Brain microvascular endothelial cell (primary cell): ENCODE measurements at regions not wholly inside any gene's neighbourhood (a gene's known extent, or its start where the extent isn't known, plus 50 kb on each side); places are given as distances from the start of the nearest gene placed in this dataset.

Experiments used
- DNase-seq: peaks from one replicate; pipeline ENCODE4 v3.0.0-alpha.2; 2020
- H3K27ac ChIP-seq: fragments of 250-450 bp; sonication (Bioruptor Pico); 2 replicates; pipeline ENCODE4 v1.5.1; 2020; ENCODE audit warnings: mild to moderate bottlenecking, moderate library complexity
- H3K27me3 ChIP-seq: fragments of 250-450 bp; sonication (Bioruptor Pico); replicated peaks from 2 replicates; pipeline ENCODE4 v1.5.1; 2020; ENCODE audit warnings: mild to moderate bottlenecking
- H3K36me3 ChIP-seq: fragments of 250-450 bp; sonication (Bioruptor Pico); replicated peaks from 2 replicates; pipeline ENCODE4 v1.5.1; 2020; ENCODE audit warnings: mild to moderate bottlenecking
- H3K4me3 ChIP-seq: 2 replicates; pipeline ENCODE4 v1.5.1; 2011; ENCODE audit warnings: low read depth, mild to moderate bottlenecking, control low read depth, low read length, moderate library complexity
- in situ Hi-C: cut with HindIII; loops from 2 replicates; pipeline ENCODE4 v1.10.0; 2017; ENCODE audit warnings: low sequenced_read_pairs, low pct_ligation_motif_present
- TF ChIP-seq, protein P1 (sequence below): IDR thresholded peaks from 2 replicates; pipeline ENCODE4 v1.5.1; 2011; ENCODE audit warnings: low read depth, mild to moderate bottlenecking, moderate library complexity, low read length, control low read depth, inconsistent platforms; ENCODE audit errors: missing control alignments

DNA sequence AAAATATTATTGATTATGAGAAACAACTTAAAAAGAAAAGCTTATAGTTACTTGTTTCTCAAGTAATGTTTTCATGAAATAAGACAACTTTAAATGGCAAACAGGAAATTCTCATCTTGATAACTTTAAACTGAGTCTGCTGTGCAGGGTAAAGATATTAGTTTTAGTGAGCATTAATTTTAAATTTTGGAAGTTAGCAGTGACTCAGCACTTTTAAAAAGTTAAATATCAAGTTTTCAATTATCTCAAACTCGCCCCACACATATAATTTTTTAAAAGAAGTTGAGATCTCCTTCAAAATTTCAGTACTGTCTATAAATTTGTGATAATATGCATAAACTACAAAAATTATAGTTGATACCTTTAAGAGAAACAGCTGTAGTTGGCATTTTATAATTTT lies 337.3 kb upstream of the NT5E start:
- Histone ChIP-seq H3K27me3 (no peaks in the 10 kb centered on the region), H3K27ac (no peak overlapping the region), H3K4me3 (no peak overlapping the region), H3K36me3 (no peaks in the 10 kb centered on the region)
- TF ChIP-seq, protein P1, sequence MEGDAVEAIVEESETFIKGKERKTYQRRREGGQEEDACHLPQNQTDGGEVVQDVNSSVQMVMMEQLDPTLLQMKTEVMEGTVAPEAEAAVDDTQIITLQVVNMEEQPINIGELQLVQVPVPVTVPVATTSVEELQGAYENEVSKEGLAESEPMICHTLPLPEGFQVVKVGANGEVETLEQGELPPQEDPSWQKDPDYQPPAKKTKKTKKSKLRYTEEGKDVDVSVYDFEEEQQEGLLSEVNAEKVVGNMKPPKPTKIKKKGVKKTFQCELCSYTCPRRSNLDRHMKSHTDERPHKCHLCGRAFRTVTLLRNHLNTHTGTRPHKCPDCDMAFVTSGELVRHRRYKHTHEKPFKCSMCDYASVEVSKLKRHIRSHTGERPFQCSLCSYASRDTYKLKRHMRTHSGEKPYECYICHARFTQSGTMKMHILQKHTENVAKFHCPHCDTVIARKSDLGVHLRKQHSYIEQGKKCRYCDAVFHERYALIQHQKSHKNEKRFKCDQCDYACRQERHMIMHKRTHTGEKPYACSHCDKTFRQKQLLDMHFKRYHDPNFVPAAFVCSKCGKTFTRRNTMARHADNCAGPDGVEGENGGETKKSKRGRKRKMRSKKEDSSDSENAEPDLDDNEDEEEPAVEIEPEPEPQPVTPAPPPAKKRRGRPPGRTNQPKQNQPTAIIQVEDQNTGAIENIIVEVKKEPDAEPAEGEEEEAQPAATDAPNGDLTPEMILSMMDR, result no peak
- in situ Hi-C loops, result no loop called here
- no peak for DNase-seq

DNA sequence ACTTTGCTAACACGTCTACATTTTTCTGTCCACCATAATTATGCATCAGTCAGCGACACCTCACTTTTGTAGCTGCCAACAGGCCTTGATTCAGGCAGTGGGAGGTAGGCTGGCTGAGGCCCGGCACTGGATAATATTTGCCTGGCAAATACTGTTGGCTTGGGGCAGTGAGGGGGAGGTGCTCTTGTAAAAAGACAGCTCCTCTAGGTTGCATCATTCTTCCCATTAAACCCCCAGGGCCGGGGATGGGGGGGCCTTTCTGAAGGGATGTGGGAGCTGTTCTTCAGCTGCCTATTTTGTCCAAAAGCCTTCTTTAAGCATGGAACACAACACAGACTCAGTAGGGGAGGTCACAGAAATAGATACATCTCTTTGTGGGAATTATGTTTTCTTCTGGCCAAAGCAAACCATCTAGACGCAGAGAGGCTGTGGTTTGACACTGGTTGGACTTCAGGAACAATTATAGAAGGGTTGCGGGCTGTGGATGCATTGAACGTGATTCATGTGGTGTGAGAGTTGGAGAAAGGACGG lies 338.3 kb upstream of the NT5E start:
- in situ Hi-C loops, result no loop called here
- Histone ChIP-seq H3K27ac (peak overlapping the region; percentile 45), H3K27me3 (no peaks in the 10 kb centered on the region), H3K4me3 (no peak overlapping the region), H3K36me3 (no peaks in the 10 kb centered on the region)
- DNase-seq, result peak; percentile 87
- TF ChIP-seq, protein P1, result no peak

DNA sequence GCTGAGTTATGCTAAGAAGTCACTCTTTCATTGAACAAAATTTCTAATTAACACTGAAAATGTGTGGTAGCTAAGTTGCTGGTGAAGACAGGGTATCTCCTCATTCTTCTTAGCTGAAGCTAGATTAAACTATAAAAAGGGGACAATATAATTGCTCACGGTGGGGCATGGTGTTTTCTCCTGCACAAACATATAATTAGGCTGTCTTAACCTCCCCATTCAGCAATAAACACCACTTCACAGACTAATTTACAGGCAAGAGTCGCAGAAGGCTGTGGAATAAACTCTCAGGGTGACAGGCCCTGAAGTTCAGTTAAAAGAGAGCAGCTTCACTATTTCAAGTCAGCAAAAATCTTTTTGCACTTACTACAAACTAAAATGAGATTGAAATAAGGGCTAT lies 338.9 kb upstream of the NT5E start:
- Histone ChIP-seq H3K4me3 (no peak overlapping the region), H3K27me3 (no peaks in the 10 kb centered on the region), H3K36me3 (no peaks in the 10 kb centered on the region), H3K27ac (peak overlapping the region; percentile 45)
- TF ChIP-seq, protein P1, result no peak
- DNase-seq, result no peak
- in situ Hi-C loops, result no loop called here

DNA sequence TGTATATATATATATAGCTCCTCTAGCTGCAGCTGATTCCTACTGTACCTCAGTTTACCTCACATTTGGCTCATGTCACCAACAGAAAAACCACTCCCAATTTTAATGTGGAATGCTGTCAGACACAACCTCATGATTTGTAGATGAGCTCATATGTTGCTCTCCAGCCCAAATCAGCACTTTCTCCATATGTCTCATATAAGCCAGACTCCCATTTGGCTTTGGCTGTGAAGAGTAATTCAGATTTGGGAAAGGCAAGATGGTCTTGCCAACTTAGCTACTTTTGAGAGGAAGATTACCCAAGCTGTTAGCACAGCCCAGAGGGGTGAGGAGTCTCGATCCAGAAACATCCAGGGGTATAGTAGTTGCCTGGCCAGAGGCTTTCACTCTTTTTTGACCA lies 342.2 kb upstream of the NT5E start:
- in situ Hi-C loops, result no loop called here
- Histone ChIP-seq H3K36me3 (no peaks in the 10 kb centered on the region), H3K27me3 (no peaks in the 10 kb centered on the region), H3K4me3 (no peak overlapping the region), H3K27ac (no peak overlapping the region)
- TF ChIP-seq, protein P1, result no peak
- DNase-seq, result no peak

DNA sequence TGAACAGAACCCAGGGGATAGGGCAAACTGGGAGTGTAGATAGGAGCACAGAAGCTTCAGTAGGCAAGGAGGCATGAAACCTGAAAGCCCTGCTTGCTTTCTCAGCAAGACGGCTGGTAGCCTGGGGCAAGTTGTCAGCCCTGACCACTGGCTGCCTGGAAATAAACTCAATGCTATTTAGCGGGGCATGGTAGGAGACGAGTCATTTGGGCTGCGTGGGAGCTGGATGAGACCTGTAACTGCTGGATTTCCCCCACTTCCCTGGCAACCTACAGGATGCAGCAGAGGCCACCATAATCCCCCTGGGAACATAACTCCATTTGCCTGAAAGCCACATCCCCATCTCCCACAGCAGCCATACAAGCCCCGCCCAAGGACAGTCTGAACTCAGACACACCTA lies 332.6 kb upstream of the TBX18 start:
- no peak for DNase-seq
- TF ChIP-seq, protein P1, result no peak
- H3K27ac ChIP-seq, result no peak overlapping the region
- no peaks in the 10 kb centered on the region for H3K36me3 ChIP-seq
- in situ Hi-C loops, result no loop called here
- no peaks in the 10 kb centered on the region for H3K27me3 ChIP-seq
- no peak overlapping the region for H3K4me3 ChIP-seq

DNA sequence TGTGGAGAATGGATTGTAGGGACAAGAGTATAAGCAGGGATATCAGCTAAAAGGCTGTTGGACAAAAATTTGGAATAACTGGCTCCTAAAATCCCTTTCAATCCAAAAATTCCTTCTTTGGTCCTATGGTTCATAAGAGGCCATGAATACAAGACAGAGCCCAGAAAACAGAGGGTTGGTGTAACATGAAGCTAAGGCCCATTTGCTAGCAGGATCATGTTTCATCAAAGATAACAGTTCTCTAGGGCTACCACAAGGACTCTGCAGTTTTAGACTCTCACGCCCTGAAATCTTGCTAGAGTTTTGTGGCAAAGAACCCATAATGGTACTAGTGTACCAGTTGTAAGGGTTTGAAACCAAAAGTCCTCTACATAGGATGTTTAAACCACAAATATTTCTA lies 327.8 kb upstream of the TBX18 start:
- Histone ChIP-seq H3K27ac (no peak overlapping the region), H3K4me3 (no peak overlapping the region), H3K36me3 (no peaks in the 10 kb centered on the region), H3K27me3 (no peaks in the 10 kb centered on the region)
- in situ Hi-C loops, result no loop called here
- DNase-seq, result no peak
- TF ChIP-seq, protein P1, result no peak
